Left lung (tissue), 4 donors: ENCODE measurements at regions not wholly inside any gene's neighbourhood (a gene's known extent, or its start where the extent isn't known, plus 50 kb on each side); places are given as distances from the start of the nearest gene placed in this dataset.

Experiments used
- ATAC-seq: fragments of 200-7000 bp; cut with Tn5 transposase; one replicate; pipeline ENCODE4 v1.9.1; 2020; ENCODE audit warnings: moderate library complexity
- DNase-seq, 4 donors: peaks; one replicate each; pipeline ENCODE4 v3.0.0-alpha.2; 2013 to 2020
- H3K27ac ChIP-seq, 2 donors: fragments of 200-600 bp; sonication (generic) in 1 of 2; one replicate each; pipeline versions ENCODE4 v1.5.0 to v1.8.0; 2020 to 2021
- H3K27me3 ChIP-seq, 2 donors: fragments of 200-600 bp; sonication (generic) in 1 of 2; one replicate each; pipeline versions ENCODE4 v1.5.0 to v1.8.0; 2020 to 2021
- H3K36me3 ChIP-seq, 2 donors: fragments of 200-600 bp; sonication (generic) in 1 of 2; one replicate each; pipeline versions ENCODE4 v1.5.0 to v1.8.0; 2020 to 2021
- H3K4me1 ChIP-seq, 2 donors: fragments of 200-600 bp; one replicate each; pipeline ENCODE4 v1.8.0; 2021
- H3K4me3 ChIP-seq, 2 donors: fragments of 200-600 bp; sonication (generic) in 1 of 2; one replicate each; pipeline versions ENCODE4 v1.5.0 to v1.8.0; 2020 to 2021; ENCODE audit warnings: mild to moderate bottlenecking in 1 of 2
- H3K9me3 ChIP-seq, 2 donors: fragments of 200-600 bp; sonication (generic) in 1 of 2; one replicate each; pipeline versions ENCODE4 v1.5.0 to v1.8.0; 2020 to 2021
- CTCF ChIP-seq, 2 donors: fragments of 200-600 bp; sonication (generic) in 1 of 2; IDR thresholded peaks; one replicate each; pipeline versions ENCODE4 v1.5.0 to v1.8.0; 2021; ENCODE audit warnings: antibody characterized with exemption in 2 of 2
- intact Hi-C, 2 donors: fragments of 100-400 bp; cut with DNase I; formaldehyde crosslinking; loops; one replicate each; pipeline versions ENCODE4 v1.11.2 to v1.14.2; 2022
- donor health status: DM: no; HTN: yes; CAD: no.
- donor health status: DM: no; HTN: no; CAD: no.

GRCh38 chr3:190790185-190790584, 72.3 kb downstream of the GMNC start:
- ATAC-seq (no peak), DNase-seq (no peak)
- TF ChIP-seq CTCF (IDR thresholded peaks at IDR 0.05), result no peak
- Histone ChIP-seq H3K9me3 (no peaks in the 10 kb centered on the region), H3K27ac (no peak overlapping the region), H3K36me3 (no peaks in the 10 kb centered on the region), H3K4me1 (no peaks in the 10 kb centered on the region), H3K27me3 (no peaks in the 10 kb centered on the region), H3K4me3 (no peak overlapping the region)
- intact Hi-C loops, result no loop called here

- ATAC-seq, result no peak
- Histone ChIP-seq H3K27ac (no peak overlapping the region), H3K4me1 (no peaks in the 10 kb centered on the region), H3K9me3 (no peaks in the 10 kb centered on the region), H3K36me3 (no peaks in the 10 kb centered on the region), H3K4me3 (no peak overlapping the region), H3K27me3 (no peaks in the 10 kb centered on the region)
- intact Hi-C loops, result no loop called here
- TF ChIP-seq CTCF (IDR thresholded peaks at IDR 0.05), result no peak
- DNase-seq, result no peak
These were observed 75.6 kb downstream of the GMNC start for GRCh38 chr3:190786898-190787297.

- Histone ChIP-seq H3K27me3 (no peaks in the 10 kb centered on the region), H3K36me3 (no peaks in the 10 kb centered on the region), H3K27ac (no peak overlapping the region), H3K9me3 (no peaks in the 10 kb centered on the region), H3K4me1 (no peaks in the 10 kb centered on the region), H3K4me3 (no peak overlapping the region)
- ATAC-seq (no peak), DNase-seq (no peak)
- no peak for TF ChIP-seq CTCF (IDR thresholded peaks at IDR 0.05)
- intact Hi-C loops, result no loop called here
These were observed 77.4 kb downstream of the GMNC start for GRCh38 chr3:190785047-190785446.

- ATAC-seq (no peak), DNase-seq (no peak)
- Histone ChIP-seq H3K4me3 (no peak overlapping the region), H3K4me1 (no peaks in the 10 kb centered on the region), H3K36me3 (no peaks in the 10 kb centered on the region), H3K27ac (no peak overlapping the region), H3K27me3 (no peaks in the 10 kb centered on the region), H3K9me3 (no peaks in the 10 kb centered on the region)
- intact Hi-C loops, result no loop called here
- TF ChIP-seq CTCF (IDR thresholded peaks at IDR 0.05), result no peak
These were observed 82.0 kb downstream of the GMNC start for GRCh38 chr3:190780524-190780923.

GRCh38 chr3:190774633-190775032, 87.9 kb downstream of the GMNC start:
- no peak for ATAC-seq
- H3K27ac ChIP-seq, result no peak overlapping the region
- intact Hi-C loops, result no loop called here

More at GRCh38 chr3:190774633-190775032, 87.9 kb downstream of the GMNC start:
- Histone ChIP-seq H3K4me3 (no peak overlapping the region), H3K36me3 (no peaks in the 10 kb centered on the region), H3K4me1 (no peaks in the 10 kb centered on the region), H3K9me3 (peaks cover 0 to 12% of the 10 kb centered on the region in 2 donors), H3K27me3 (no peaks in the 10 kb centered on the region)
- no peak for DNase-seq
- no peak for TF ChIP-seq CTCF (IDR thresholded peaks at IDR 0.05)
